Liver (tissue), 7 donors: ENCODE measurements at regions not wholly inside any gene's neighbourhood (a gene's known extent, or its start where the extent isn't known, plus 50 kb on each side); places are given as distances from the start of the nearest gene placed in this dataset.
"Not testable (repeated sequence)": the region's sequence is repeated elsewhere in the genome, so short reads cannot be mapped to it uniquely, and the experiment has no call there.

Experiments
- DNase-seq: peaks from one replicate; pipeline ENCODE4 v3.0.0-alpha.2; 2017; ENCODE audit warnings: low spot score
- H3K27ac ChIP-seq, 2 donors: one replicate each; pipeline ENCODE4 v1.7.0; 2013; ENCODE audit warnings: inconsistent platforms in 2 of 2, low read length in 2 of 2, control low read depth in 1 of 2, low read depth in 1 of 2, mild to moderate bottlenecking in 1 of 2
- H3K27me3 ChIP-seq, 4 donors: one replicate each; pipeline versions ENCODE4 v1.6.1 to v1.7.0; 2013; ENCODE audit warnings: low read length in 3 of 4, inconsistent platforms in 1 of 4, mild to moderate bottlenecking in 1 of 4, moderate library complexity in 1 of 4; ENCODE audit not compliant: control insufficient read depth in 4 of 4, insufficient read depth in 4 of 4
- H3K36me3 ChIP-seq, 4 donors: one replicate each; pipeline versions ENCODE4 v1.6.1 to v1.7.0; 2013; ENCODE audit warnings: low read length in 3 of 4, mild to moderate bottlenecking in 3 of 4, low read depth in 1 of 4, moderate library complexity in 1 of 4; ENCODE audit not compliant: control insufficient read depth in 4 of 4, insufficient read depth in 3 of 4
- H3K4me1 ChIP-seq, 4 donors: one replicate each; pipeline versions ENCODE4 v1.6.1 to v1.7.0; 2013; ENCODE audit warnings: low read length in 3 of 4, mild to moderate bottlenecking in 3 of 4, moderate library complexity in 1 of 4; ENCODE audit not compliant: control insufficient read depth in 4 of 4, insufficient read depth in 4 of 4
- H3K4me3 ChIP-seq, 3 donors: one replicate each; pipeline versions ENCODE4 v1.6.1 to v1.7.0; 2013; ENCODE audit warnings: low read length in 3 of 3, control low read depth in 1 of 3, low read depth in 1 of 3, mild to moderate bottlenecking in 1 of 3
- H3K9ac ChIP-seq, 2 donors: one replicate each; pipeline ENCODE4 v1.7.0; 2013; ENCODE audit warnings: low read length in 2 of 2, mild to moderate bottlenecking in 2 of 2, moderate library complexity in 2 of 2, control low read depth in 1 of 2, low read depth in 1 of 2
- H3K9me3 ChIP-seq, 4 donors: one replicate each; pipeline versions ENCODE4 v1.6.1 to v1.7.0; 2013; ENCODE audit warnings: low read length in 3 of 4; ENCODE audit not compliant: control insufficient read depth in 4 of 4
- EGR1 ChIP-seq, 2 donors: IDR thresholded peaks; 2 replicates each; pipeline ENCODE4 v1.6.1; 2016 to 2018; ENCODE audit warnings: antibody characterized with exemption in 2 of 2, low read depth in 2 of 2
- FOXA2 ChIP-seq: IDR thresholded peaks from 2 replicates; pipeline ENCODE4 v1.6.1; 2016; ENCODE audit warnings: antibody characterized with exemption
- GABPA ChIP-seq, 2 donors: IDR thresholded peaks in 1 of 2; conservative IDR thresholded peaks in 1 of 2; 2 replicates each; pipeline ENCODE4 v1.6.1; 2016; ENCODE audit warnings: antibody characterized with exemption in 2 of 2, mild to moderate bottlenecking in 1 of 2, moderate library complexity in 1 of 2
- HNF4A ChIP-seq, 2 donors: conservative IDR thresholded peaks; 2 replicates each; pipeline ENCODE4 v1.6.1; 2016; ENCODE audit warnings: antibody characterized with exemption in 2 of 2, mild to moderate bottlenecking in 2 of 2
- HNF4G ChIP-seq: IDR thresholded peaks from 2 replicates; pipeline ENCODE4 v1.6.1; 2016; ENCODE audit warnings: antibody characterized with exemption
- JUND ChIP-seq, 2 donors: IDR thresholded peaks; 2 replicates each; pipeline ENCODE4 v1.6.1; 2016; ENCODE audit warnings: antibody characterized with exemption in 2 of 2
- MAX ChIP-seq: IDR thresholded peaks from 2 replicates; pipeline ENCODE4 v1.6.1; 2016; ENCODE audit warnings: antibody characterized with exemption
- NR2F2 ChIP-seq: IDR thresholded peaks from 2 replicates; pipeline ENCODE4 v1.6.1; 2016; ENCODE audit warnings: antibody characterized with exemption
- RAD21 ChIP-seq, 2 donors: IDR thresholded peaks; 2 replicates each; pipeline ENCODE4 v1.6.1; 2016; ENCODE audit warnings: antibody characterized with exemption in 2 of 2, mild to moderate bottlenecking in 2 of 2
- REST ChIP-seq: IDR thresholded peaks from 2 replicates; pipeline ENCODE4 v1.6.1; 2016; ENCODE audit warnings: antibody characterized with exemption, mild to moderate bottlenecking
- SP1 ChIP-seq: IDR thresholded peaks from 2 replicates; pipeline ENCODE4 v1.6.1; 2018; ENCODE audit warnings: antibody characterized with exemption, mild to moderate bottlenecking
- TAF1 ChIP-seq: conservative IDR thresholded peaks from 2 replicates; pipeline ENCODE4 v1.6.1; 2016; ENCODE audit warnings: antibody characterized with exemption, mild to moderate bottlenecking
- YY1 ChIP-seq: IDR thresholded peaks from 2 replicates; pipeline ENCODE4 v1.6.1; 2016; ENCODE audit warnings: antibody characterized with exemption, mild to moderate bottlenecking
- WGBS: extraction: QIAGEN DNeasy Blood & Tissue Kit; methylation state at CpG from one replicate; pipeline ENCODE4 v1.1.7; 2013; 5-methylcytosine and 5-hydroxymethylcytosine counted together
- donor health status: healthy.
- donor health status: healthy.
- donor health status: healthy.
- donor health status: healthy.

- no peak for TF ChIP-seq HNF4A (conservative IDR thresholded peaks at IDR 0.05)
- no peak for TF ChIP-seq MAX
- no peak for TF ChIP-seq YY1
- TF ChIP-seq FOXA2: no peak
- no peak for TF ChIP-seq GABPA (IDR thresholded peaks at IDR 0.05 in 1 of 2, conservative IDR thresholded peaks at IDR 0.05 in 1 of 2)
- no peak for TF ChIP-seq JUND (IDR thresholded peaks at IDR 0.05)
- no peak for TF ChIP-seq RAD21 (IDR thresholded peaks at IDR 0.05)
These were observed 123.5 kb upstream of the GOLGA6L4 start (continued) for GRCh38 chr15:84112025-84112424.

- no peak overlapping the region for H3K9ac ChIP-seq
- H3K4me1 ChIP-seq: no peaks in the 10 kb centered on the region
- no peaks in the 10 kb centered on the region for H3K9me3 ChIP-seq
- no peaks in the 10 kb centered on the region for H3K36me3 ChIP-seq
- no peak for TF ChIP-seq RAD21 (IDR thresholded peaks at IDR 0.05)
- TF ChIP-seq SP1: no peak
- no peak for TF ChIP-seq HNF4G
- no peak for TF ChIP-seq FOXA2
- TF ChIP-seq TAF1: no peak
- TF ChIP-seq REST: no peak
- no peak for TF ChIP-seq EGR1 (IDR thresholded peaks at IDR 0.05; ENCODE audit: low read depth in 2 of 2)
- no peak for TF ChIP-seq NR2F2
- DNase-seq: no peak
- no peaks in the 10 kb centered on the region for H3K27me3 ChIP-seq
- H3K27ac ChIP-seq: no peak overlapping the region
- no peak overlapping the region for H3K4me3 ChIP-seq
- 88% methylated on average over 5 of the region's 5 CpGs for WGBS
These were observed 121.7 kb upstream of the GOLGA6L4 start for GRCh38 chr15:84113919-84114318.

GRCh38 chr15:84114680-84115079 lies 120.9 kb upstream of the GOLGA6L4 start:
- not testable (repeated sequence) for H3K9me3 ChIP-seq, H3K4me1 ChIP-seq, H3K27me3 ChIP-seq, H3K4me3 ChIP-seq, H3K36me3 ChIP-seq, H3K9ac ChIP-seq, H3K27ac ChIP-seq, DNase-seq
- 89% methylated on average over 7 of the region's 7 CpGs for WGBS

GRCh38 chr15:84119351-84119750 lies 116.2 kb upstream of the GOLGA6L4 start:
- not testable (repeated sequence) for H3K4me1 ChIP-seq, H3K9ac ChIP-seq, H3K4me3 ChIP-seq, H3K27me3 ChIP-seq, DNase-seq, H3K9me3 ChIP-seq, H3K36me3 ChIP-seq, H3K27ac ChIP-seq
- WGBS: 53% methylated on average over 1 of the region's 1 CpG

- not testable (repeated sequence) for H3K27me3 ChIP-seq, H3K4me1 ChIP-seq, H3K36me3 ChIP-seq, DNase-seq, H3K27ac ChIP-seq, H3K9me3 ChIP-seq, H3K4me3 ChIP-seq, H3K9ac ChIP-seq
- 81% methylated on average over 4 of the region's 4 CpGs for WGBS
These were observed 114.7 kb upstream of the GOLGA6L4 start for GRCh38 chr15:84120903-84121302.

- H3K4me3 ChIP-seq, DNase-seq, H3K36me3 ChIP-seq, H3K9ac ChIP-seq, H3K27me3 ChIP-seq, H3K27ac ChIP-seq, H3K9me3 ChIP-seq, H3K4me1 ChIP-seq: not testable (repeated sequence)
- 84% methylated on average over 2 of the region's 2 CpGs for WGBS
These were observed 106.9 kb upstream of the GOLGA6L4 start for GRCh38 chr15:84128706-84129105.
